SHP77 treated with DMSO at 0.1 percent for 48 hours (cell line): ENCODE measurements at regions not wholly inside any gene's neighbourhood (a gene's known extent, or its start where the extent isn't known, plus 50 kb on each side); places are given as distances from the start of the nearest gene placed in this dataset.

Experiments used
- DNase-seq: peaks from one replicate; lab custom pipeline; 2025; lab: John Stamatoyannopoulos, UW

DNA sequence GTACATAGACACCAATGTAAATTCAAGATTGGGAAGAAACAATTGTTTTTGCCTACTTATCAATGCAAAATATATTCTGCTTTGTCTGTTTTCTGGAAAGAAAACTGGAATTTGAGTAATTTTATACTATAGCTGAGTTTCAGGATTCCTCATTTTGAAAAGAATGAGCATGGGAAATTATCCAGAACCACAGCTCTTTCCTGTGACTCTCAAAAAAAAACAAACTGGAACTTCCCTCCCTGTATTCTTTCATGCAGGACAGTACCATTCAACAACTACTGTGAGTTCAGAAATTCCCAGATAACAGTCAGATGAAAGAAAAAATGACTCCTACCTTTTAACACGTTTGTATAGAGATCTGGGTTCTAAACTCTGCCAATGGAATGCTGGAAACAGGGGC is 372.4 kb downstream of the TGFB2 start:
- no peak for DNase-seq

DNA sequence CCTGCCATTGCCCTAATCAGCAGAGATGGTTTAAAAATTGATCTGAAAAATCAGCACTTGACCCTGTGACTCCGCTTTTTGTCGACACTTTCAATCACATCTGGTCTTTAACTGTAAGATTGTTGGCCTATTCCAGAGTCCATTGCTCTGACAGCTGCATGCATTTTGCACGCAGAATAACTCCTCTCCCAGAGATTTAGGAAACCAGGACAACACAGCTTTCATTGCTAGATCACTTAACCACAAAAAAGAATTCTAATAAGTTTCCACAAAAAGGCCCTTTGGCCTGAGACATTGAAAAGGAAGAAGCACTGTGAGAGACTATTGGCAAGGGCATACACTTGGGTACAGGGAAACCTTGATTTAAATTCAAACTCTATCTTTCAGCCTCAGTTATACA is 373.1 kb downstream of the TGFB2 start:
- no peak for DNase-seq

DNA sequence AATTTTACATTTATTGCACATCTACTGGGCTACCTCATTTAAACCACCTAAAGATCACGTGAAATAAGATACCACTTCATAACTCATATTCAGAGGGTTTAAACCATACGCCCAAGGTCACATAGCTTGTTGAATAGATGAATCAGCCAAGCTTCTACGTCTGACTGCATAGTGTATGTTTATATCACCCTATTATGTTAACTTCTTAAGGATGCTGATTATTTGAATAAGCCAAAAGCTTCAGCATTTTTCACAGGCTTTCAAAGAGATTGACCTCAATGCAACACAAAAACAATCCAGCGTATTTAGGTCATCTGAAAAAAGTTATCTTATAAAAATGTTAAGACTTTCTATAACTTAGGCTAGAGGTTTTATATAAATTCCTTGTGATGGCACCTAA is 373.8 kb downstream of the TGFB2 start:
- no peak for DNase-seq

DNA sequence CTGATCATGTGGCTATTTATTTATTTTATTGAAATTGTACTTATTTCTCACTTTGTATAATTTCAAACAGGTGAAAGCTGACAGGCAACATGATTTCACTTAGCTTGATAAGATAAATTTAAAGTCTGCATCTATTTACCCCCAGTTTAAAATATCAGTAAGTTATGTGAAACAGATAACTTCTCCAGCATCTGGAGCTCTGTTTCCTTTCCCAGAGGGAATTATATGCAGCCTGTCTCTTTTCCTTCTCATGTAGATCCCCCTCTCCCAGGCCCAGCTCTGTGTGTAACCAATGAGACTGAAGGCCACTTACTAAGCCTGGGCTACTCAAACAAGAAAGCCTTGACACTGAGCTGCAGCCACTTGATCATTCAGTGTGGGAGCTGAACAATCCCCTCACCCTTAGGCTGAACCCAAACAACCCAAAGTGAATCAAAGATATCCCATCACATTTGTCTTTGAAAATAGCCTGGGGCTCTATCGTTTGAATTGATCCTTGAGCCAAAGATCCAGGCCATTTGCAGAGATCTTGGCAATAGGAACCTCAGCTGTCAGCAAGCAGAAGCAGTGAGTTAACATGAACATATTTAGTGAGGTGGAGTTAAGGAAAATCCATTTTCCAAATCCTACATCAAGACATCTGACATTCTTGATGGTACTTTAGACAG is 383.9 kb downstream of the TGFB2 start:
- DNase-seq, result no peak

DNA sequence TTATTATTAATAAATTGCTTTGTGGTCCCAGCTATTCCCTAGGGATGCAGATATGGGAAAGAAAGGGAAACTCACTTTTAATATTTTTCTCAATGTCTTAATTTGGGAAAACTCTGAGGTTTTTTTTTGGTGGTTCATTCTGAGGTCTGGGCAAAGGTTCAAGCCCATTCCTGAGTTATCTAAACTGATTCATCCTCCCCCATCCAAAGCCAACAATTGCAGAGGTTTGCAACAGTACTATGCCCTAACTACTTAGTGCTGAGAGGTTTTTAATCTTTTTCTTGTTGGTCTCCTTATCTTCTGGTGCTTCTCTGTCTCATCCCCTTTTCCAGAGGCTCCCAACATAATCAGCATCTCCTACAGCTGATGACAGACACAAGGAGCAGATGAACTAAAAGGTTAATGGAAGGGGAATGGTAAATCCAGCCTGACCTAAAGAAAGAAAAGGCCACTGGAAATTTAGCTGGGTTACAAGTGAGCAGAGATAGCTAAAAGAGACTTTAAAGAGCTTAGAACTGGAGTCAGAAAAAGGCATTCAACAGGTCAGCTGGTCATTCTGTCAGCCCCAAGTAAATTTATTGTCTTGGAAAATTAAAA is 390.4 kb downstream of the TGFB2 start:
- DNase-seq, result no peak

DNA sequence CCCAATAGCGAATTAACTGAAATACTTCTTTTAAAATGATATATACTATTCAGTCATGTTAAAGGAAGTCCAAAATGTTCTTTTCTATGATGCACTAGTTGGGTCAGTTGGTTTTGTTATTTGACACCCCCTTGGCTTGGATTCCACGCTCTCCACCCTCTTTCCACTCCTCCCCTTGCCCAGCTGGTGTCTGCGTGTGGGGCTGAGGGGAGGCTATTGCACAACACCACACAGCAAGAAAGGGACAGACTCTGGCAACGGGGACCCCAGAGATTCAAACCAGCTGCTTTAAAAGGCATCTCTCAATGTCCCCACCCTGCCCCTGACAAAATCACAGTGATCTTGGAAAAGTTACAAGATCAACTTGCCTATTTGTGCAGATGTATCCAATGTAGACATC is 394.3 kb downstream of the TGFB2 start:
- peak; percentile 5 for DNase-seq

DNA sequence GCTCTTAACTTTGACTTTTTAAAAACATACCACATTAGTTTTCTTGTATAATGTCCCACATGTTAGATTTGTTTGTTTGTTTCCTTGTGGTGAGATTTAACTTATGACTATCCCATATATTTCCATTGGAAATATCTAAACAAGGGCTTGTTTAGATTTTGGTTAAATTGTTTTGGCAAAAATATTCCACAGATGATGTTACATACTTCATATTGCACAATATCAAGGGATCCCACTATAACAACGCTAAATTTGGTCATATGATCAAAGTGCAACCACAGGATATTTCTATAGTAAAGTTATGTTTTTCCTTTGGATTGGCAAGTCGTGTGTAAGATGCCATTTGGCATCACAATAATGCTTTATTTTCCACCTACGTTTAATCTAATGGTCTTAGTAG is 396.7 kb downstream of the TGFB2 start:
- DNase-seq, result no peak

DNA sequence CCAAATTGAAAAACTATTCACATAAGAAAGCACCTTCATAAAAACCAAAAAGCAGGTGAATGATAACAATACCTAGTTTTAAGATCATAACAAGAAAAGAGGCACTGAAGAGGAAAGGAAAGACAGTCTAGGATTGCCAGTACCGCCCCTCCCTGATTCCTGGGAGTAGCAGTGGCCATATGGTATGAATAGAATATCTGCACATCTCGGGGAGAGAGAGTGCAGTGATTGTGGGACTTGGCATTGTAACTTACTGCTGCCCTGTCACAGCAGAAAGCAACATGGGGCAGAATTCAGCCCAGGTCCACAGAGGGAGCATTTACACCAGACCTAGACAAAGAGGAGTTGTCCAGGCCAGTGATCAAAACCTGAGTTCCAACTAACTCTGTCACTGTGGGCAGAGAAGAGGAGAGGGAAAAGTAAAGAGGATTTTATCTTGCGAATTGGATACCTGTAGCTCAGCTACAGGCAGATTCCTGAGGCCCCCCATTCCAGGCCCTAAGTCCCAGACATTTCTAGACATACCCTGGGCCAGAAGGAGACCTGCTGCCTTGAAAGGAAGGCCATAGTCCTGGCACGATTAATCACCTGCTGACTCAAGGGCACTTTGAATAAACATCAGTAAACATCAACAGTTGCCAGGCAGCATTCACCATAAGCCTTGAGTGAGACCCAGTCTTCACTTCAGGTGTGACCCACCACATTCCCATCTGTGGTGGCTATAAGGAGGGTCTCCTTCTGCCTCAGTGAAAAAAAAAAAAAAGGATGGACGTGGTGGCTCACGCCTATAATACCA is 397.5 kb downstream of the TGFB2 start:
- DNase-seq, result no peak

DNA sequence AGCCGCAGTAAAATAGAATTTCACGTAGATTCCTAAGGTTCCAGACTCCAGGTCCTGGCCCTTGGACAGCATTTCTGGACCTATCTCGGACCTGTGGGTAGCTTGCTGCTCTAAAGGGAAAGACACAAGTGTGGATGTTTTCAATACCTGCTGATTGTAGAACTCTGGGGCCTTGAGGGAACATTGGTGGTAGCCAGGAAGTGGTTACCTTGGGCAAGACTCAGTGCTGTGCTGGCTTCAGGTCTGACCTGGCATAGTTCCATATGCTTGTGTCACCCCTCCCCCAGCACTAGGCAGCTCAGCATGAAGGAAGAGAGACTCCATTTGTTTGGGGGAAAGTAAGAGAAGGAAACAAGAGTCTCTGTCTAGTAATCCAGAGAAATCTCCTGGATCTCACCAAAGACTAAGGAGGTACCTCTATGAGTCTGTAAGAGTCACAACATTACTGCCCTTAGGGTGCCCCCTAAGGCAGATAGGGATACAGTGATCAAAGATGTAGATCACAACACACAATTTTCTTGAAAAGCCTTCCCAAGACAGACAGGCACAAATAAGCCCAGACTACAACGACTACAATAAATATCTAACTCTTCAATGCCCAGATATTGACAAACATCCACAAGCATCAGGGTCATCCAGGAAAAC is 398.8 kb downstream of the TGFB2 start:
- no peak for DNase-seq

DNA sequence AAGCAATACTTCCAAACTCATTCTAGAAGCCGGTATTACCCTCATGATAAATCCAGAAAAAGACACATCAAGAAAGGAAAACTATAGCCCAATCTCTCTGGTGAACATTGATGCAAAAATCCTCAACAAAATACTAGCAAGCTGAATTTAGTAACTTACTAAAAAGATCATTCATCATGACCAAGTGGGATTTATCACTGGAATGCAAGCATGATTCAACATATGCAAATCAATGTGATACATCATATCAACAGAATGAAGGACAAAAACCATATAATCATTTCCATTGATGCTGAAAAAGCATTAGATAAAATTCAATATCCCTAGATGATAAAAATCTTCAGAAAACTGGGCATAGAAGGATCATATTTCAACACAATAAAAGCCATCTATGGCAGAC is 402.9 kb downstream of the TGFB2 start:
- no peak for DNase-seq

DNA sequence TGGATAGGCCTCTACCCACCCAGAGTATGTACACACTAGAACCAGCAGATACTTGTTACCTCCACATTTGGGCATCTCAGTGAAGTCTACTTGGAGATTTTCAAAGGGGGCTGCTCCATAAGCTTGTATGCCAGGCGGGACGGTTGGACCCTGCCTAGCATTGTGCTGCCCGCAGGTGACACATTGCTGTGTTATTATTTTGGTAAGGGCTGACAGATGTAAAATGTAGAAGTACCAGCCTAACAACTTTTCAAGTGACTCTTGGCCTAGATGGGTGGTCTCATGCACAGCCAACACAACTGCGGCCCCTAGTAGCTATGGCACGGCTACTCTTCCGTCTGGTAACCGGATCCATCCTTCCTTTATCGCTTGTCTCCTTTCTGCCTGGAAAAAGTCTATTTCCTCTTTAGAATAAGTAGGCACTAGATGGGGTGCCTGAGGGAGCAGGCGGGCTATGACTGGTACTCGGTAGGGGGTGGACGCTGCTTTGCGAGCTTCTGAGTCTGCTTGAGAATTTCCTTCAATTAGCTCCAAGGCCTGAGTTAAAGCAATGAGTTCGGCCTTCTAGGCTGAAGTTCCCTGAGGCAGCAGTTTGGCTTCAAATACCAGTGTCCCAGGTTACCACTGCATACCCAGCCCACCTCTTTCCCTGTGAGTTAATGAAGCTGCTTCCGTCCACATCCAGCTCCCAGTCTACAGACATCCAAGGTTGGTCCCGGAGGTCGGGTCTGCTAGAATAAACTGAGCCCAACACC is 405.3 kb downstream of the TGFB2 start:
- no peak for DNase-seq

DNA sequence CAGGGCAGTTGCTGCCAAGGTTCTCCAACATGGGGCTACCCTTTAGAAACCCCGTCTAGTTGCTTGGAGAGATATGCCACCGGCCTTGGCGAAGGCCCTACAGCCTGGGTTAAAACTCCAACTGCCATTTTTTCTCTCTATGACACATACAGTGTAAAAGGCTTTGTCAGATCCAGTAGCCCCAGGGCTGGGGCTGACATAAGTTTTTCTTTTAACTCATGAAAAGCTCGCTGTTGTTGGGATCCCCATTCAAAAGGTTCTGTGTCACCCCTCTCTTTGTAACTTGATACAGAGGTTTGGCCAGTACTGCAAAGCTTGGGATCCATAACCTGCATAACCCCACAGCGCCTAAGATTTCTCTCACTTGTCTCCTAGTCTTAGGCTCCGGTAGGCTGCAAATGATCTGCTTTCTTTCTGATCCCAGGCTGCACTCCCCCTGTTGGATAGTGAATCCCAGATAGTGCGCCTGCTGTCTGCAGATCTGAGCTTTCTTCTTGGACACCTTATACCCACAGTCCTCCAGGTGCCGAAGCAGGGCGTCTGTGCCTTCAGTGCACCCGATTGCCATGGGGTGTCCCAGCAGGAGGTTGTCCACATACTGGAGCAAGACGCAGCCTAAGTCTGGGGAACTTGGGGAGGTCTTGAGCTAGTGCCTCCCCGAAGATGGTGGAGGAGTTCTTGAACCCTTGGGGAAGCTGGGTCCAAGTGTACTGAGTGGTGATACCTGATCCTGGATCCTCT is 406.2 kb downstream of the TGFB2 start:
- DNase-seq, result no peak

DNA sequence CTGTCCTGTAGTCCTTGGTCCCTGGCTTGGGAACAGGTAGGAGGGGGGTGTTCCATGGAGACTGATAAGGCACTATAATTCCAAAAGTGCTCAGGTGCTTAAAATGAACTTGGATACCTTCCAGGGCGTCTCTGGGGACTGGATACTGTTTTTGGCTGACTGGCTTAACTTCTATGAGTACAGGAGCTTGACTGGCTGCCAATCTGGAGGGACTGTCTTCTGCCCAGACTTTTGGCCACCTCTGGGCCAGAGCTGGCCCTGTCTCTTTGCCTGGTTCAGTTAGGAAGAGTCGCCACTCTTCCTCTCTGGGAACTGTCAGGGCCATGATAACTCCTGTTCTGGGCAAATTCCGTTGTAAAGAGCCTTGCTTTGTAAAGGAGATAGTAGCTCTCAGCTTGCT is 407.0 kb downstream of the TGFB2 start:
- DNase-seq, result no peak

DNA sequence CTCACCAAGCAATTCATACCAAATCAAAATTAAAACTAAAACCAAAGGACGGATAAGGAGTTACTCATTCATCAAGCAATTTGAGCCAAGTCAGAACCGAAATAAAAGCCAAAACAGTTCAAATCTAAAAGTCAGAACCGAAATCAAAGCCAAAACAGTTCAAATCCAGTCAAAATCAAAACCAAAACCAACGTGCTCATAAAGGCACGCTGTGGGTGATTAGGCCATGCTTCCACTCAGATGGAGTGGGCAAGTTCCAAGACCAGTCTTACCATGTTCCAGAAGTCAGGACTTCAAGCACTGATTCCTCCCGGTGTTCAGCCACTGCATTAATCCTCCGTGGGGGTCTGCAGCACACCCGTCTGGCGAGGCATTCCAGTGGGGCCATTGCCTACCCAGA is 409.3 kb downstream of the TGFB2 start:
- DNase-seq, result no peak

DNA sequence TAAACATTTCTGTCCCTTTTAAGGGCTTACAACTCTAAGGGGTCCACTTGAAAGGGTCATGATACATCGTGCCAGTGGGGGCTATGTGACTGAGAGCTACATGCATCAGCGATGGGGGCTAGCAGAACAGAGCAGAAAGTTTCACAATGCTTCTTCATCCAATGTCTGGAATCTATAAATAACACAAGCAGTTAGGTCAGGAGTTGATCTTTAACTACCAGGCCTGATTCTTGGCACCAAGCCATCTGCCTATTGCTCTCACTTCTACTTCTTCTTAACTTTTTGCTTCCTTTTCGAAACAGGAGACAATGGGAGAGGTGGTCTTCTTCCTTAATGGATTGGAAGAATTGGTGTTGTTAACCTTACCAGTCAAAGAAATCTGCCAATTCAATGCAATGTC is 410.0 kb downstream of the TGFB2 start:
- DNase-seq, result no peak

DNA sequence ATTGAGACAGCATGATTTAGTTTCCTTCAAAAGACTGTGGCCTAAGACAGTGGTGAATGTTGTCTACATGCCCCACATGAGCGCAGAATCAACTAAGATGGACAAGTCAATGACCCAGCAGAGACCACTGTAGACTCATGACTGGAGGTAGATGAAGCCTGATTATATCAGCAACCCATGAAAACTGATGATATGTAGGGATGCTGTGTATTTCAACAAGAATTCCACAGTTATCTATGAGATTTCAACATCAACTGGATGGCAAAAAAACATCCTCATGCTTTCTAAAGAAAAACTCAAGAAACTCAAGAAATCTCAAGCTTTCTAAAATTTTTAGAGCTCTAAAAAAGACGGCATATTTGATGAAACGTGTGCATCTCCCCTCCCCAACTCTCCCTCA is 413.9 kb upstream of the LYPLAL1 start:
- no peak for DNase-seq

DNA sequence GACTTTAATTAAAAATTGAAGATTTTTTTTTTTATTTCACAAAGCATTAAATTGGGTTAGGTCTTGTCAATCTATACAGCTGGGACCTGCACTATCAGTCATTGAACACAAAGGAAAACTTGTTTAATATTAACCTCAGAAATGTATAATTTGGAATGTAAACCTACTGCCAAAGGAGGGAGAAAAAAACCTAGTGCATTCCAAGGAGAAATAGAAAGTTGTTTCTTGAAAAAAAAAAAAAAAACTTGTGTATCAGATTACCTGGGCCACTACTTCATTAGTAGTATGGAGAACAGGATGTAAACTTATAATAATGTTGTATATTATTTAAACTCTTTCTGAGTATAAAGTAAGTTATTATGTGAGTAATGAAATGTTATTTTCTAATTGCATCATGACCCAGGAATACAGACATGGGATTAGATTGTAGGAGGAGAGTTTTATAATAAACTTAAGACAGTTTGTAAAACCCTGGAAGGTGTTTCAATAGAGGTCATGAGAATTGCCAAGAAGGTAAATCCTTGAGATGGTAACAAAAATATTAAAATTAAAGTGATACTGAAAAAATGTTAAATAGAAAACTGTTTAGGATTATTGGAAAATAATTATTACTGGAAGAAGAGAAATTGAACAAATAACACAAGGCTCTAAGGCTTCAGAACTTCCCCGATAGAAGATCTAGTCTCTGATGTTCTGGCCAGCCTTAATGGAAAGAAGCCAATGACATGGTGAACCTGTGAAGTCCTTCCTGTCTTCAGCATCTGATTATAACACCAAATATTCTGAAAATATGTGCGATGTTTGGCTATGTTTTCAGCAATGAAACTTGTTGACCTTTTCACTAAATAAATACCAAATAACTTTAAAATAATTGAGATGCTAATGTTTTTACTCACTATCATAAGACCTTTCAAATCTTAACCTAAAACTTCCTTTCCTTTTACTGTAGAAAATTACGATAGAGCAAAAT is 412.8 kb upstream of the LYPLAL1 start:
- DNase-seq, result no peak

DNA sequence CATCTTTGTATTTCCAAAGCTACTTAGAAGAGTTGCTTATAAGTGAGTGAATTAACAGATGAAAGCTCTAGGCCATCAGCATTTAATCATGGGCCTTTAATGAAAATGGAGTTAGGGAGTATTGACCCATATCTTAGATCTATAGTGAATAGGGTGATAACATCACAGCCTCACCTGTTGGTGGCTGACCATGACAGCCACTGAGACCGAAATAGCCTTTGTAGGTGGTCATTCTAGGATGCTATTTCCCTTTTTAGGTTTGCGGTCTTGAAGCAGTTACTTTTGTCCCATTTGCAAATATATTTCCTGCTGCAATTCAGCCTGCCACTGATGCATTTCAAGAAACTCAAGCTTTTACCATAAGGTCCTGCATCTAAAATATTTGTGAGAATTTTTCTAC is 410.1 kb upstream of the LYPLAL1 start:
- no peak for DNase-seq

DNA sequence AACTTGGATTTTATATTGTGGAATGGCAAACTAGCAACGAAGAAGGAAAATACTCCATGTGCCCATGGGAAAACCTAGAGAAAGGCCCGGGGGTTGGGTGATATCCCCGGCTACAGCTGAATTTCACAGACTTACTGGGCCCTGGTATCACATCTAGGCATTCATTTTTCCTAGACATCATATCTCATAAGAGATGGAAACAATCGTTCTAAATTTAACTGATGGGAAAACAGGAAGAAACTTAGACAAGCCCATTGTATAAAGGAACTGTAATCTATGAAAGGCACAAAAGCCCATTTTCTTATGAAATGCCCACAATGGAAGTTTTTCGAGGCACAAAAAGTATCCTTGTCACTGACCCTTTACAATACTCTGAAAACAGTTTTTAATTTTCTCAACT is 407.9 kb upstream of the LYPLAL1 start:
- DNase-seq, result no peak

DNA sequence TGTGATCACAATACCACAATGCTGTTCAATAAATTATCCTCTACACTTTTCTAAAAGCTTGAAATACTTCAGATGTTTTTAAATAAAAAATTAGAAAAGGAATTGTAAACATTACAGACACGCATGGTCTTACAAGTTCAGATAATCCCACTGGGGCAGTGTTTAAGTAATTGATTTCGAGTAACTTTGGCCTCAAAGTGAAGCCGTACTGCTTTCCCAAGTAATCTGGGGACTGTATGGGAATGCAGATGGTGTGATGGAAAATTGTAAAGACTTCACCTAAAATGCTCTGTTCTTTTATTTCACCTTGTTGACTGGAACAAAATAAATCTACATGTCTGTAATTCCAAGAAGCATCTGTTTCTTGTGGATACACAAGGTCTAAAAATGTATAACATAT is 401.7 kb upstream of the LYPLAL1 start:
- no peak for DNase-seq
